ENCODE measurements at regions not wholly inside any gene's neighbourhood (a gene's known extent, or its start where the extent isn't known, plus 50 kb on each side); places are given as distances from the start of the nearest gene placed in this dataset.

DNA sequence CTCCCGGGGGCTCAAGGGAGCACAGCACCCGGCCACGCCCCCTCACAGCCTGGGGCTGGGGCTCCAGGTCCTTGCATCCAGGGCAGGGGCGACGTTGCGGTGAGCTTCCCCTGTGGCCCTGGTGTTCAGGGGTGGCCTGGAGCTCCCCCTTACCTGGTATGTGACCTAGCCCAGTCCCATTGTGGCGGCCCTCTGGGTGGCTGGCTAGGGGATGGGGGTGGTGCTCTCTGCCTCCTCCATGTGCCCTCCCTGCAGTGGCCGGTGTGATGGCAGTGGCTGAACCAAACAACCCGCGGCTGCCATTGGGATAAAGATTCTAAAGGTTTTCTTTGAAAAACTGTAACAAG is 288.3 kb downstream of the RDH14 start:
- no peak for TF ChIP-seq ZFP3 (CRISPR knock-in tag; IDR thresholded peaks at IDR 0.05)
- TF ChIP-seq RARB (CRISPR knock-in tag; IDR thresholded peaks at IDR 0.05): no peak
- no peak for TF ChIP-seq ZFP30 (CRISPR knock-in tag; IDR thresholded peaks at IDR 0.05)
- no peak for TF ChIP-seq ESRRG (CRISPR knock-in tag; IDR thresholded peaks at IDR 0.05)
- TF ChIP-seq, protein P1, sequence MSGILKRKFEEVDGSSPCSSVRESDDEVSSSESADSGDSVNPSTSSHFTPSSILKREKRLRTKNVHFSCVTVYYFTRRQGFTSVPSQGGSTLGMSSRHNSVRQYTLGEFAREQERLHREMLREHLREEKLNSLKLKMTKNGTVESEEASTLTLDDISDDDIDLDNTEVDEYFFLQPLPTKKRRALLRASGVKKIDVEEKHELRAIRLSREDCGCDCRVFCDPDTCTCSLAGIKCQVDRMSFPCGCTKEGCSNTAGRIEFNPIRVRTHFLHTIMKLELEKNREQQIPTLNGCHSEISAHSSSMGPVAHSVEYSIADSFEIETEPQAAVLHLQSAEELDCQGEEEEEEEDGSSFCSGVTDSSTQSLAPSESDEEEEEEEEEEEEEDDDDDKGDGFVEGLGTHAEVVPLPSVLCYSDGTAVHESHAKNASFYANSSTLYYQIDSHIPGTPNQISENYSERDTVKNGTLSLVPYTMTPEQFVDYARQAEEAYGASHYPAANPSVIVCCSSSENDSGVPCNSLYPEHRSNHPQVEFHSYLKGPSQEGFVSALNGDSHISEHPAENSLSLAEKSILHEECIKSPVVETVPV (CRISPR knock-in tag; IDR thresholded peaks at IDR 0.05): no peak
- no peak for TF ChIP-seq POU6F1 (CRISPR knock-in tag; IDR thresholded peaks at IDR 0.05; ENCODE audit: borderline replicate concordance, low read depth)
- no peak for TF ChIP-seq BACH2 (CRISPR knock-in tag; IDR thresholded peaks at IDR 0.05; ENCODE audit: borderline replicate concordance)
- no peak for TF ChIP-seq PATZ1 (CRISPR knock-in tag; IDR thresholded peaks at IDR 0.05; ENCODE audit: borderline replicate concordance)
- TF ChIP-seq GLIS3 (CRISPR knock-in tag; IDR thresholded peaks at IDR 0.05): no peak
- TF ChIP-seq ZNF8 (CRISPR knock-in tag; IDR thresholded peaks at IDR 0.05): no peak
